NCI-H128 (cell line): ENCODE measurements at regions not wholly inside any gene's neighbourhood (a gene's known extent, or its start where the extent isn't known, plus 50 kb on each side); places are given as distances from the start of the nearest gene placed in this dataset.
"Not testable (repeated sequence)": the region's sequence is repeated elsewhere in the genome, so short reads cannot be mapped to it uniquely, and the experiment has no call there.

ENCODE experiments used
- DNase-seq: peaks from one replicate; lab custom pipeline; 2025; ENCODE audit not compliant: unreplicated experiment; lab: John Stamatoyannopoulos, UW

DNA sequence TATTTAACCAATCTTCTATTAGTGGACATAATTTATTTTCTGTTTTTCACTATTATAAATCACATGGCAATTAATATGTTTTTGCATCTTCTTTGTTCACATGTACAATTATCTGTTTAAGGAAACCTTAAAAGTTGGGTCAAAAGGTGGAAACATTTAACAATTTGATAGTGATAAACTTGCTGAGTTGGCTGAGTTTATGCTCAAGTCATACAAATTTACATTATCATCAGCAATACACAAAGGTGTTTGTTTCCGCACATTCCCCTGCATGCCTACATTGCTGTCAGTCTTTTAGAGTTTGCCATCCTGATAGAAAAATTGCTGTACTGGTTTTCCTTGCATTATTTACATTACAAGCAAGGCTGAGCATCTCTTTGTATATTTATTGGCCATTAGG lies 139.5 kb downstream of the KCNRG start:
- DNase-seq = no peak

DNA sequence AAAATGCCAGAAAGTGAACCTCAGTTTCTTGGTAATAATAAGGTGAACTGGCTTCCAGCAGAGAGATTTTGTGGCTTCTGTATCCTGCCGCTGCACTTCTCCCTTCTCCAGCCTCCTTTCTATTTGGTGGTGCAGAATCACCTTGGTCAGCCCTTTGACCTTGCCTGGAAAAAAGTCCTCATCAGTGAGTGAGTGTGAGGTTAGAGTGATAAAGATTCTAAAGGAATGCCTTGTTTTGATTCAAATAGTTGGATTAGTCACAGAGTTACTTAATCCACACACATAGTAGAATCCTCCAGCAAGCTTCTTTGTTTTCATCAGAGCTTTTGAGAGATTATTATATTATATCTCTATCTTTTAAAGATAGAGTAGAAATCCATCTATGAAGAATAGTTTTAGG lies 140.9 kb downstream of the KCNRG start:
- DNase-seq = no peak

DNA sequence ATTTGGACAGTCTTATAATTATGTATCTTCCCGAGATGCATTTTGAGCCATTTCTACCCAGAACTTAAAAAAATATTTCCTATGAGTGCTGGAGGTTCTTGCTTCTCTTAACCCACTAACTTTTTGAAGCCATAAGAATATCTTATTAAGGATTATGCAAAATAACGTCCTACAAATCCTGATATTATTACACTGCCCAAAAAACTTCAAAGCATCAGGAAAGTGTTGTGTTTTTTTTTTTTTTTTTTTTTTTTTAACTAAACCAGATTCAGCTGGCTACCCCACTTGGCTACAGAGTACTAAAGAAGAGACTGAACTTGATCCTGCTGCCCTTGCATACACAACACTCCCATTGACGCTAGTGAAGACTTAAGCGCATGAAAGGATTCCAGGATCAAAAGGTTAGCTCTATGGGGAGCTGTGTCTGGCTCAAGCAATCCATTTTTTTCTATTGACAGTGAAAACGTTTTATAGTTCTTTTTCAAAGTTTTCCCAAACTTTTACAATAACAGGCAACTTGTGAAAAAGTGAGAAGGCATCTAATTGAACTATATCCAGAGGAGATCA lies 141.4 kb downstream of the KCNRG start:
- DNase-seq = no peak

DNA sequence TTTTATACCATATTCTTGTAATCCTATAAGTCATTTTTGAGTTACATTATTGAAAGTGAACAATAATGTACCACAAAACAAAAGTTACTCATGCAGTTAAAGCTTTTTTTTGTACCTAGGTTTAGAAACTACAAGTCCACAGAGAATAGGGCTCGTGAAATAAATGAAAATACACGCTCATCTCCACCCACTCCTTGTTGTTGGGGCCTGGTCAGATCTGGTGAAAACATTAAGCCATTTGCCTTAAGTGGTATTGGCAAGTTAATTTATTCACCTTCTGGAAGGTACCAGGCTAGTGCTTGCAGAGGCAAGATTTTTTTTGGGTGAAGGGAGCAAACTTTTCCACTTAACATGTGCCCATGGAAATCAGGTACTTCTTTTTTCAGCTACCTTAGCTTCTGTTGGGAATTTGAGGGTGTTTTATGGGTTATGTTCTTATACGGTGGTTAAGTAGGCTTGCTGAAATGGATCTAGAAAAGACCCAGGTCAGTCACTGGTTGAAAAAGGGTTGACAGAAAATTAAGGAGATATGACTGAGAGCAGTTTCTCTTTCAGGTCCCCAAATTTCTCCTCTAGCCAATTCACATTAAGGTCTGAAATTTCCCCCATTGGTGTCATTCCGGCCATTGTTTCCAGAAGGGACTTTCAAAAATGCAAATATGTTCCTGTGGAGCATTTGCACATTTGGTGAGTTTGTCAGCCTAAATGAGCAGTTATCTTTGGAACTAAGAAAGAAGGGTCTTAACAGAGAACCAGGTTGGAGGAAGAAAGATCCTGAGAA lies 143.3 kb downstream of the KCNRG start:
- DNase-seq = no peak

DNA sequence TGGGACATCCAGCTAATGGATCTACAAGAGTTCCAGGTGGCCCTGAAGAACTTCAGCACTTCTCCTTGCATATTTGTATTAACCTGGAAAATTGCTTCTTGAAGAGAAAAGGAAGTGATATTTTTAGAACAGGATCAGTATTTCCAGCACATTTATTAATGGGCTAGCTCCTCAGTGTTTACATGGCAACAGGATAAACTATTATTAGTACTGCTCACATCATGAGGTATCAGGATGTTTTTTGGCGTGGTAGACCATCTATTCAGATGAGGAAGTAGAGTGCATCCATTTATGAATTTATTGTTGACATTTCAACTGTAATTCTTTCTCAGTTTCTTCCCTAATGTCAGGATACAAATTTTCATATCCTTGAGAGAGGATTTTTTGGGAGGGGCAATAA lies 144.4 kb downstream of the KCNRG start:
- DNase-seq = no peak

DNA sequence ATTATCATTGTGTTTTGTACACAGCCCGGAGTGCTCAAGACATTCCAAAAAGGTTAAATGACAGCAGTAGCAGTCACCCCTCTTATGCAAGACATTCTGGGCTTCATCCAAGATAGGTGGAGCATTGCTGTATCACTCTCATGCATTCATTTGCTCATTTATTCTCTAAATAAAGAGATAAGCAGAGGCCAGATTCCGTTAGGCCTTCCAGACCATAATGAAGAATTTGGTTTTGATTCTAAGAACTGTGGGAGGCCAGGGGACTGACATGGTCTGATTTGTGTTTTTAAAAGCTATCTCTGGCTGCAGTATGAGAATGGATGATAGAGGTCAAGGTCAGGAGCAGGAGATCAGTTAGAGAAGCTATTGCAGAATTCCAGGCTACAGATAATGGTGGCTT lies 145.8 kb downstream of the KCNRG start:
- DNase-seq = no peak

DNA sequence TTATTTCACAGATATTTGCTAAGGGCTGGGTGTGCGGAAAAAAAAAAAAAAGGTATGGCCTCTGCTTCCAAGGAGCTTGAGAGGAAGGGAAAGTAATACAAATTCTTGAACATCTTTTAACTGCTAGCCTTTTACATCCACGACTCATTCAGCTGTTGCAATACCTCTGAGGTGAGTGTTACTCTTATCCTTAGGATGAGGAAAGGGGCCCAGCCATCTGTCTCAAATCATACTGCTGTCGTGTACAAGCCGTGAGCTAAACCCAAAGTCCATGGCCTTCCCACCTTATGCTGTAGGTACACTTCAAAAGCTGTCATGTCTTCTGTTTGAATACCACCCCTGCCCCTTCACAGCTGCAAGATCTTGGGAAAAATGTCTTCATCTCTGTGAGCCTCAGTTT lies 146.8 kb downstream of the KCNRG start:
- DNase-seq = no peak

DNA sequence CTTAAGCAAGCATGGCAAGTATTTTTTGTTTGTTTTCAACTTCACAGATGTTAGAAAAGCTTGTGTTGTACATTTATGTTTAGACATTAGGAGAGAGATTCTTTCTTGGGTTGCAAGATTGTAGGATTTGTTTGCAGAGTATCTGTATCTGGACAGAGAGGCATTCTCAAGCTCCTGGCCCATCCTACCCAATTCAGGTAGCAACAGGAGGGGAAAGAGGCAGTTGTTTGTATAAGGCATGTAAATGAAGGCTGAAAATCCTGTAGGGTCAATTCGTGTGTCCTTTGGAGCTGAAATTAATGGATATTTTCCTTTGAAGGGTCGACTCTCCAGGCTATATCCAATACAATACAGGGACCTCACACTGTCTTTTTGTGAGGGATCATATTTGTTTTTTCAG lies 147.3 kb downstream of the KCNRG start:
- DNase-seq = no peak

DNA sequence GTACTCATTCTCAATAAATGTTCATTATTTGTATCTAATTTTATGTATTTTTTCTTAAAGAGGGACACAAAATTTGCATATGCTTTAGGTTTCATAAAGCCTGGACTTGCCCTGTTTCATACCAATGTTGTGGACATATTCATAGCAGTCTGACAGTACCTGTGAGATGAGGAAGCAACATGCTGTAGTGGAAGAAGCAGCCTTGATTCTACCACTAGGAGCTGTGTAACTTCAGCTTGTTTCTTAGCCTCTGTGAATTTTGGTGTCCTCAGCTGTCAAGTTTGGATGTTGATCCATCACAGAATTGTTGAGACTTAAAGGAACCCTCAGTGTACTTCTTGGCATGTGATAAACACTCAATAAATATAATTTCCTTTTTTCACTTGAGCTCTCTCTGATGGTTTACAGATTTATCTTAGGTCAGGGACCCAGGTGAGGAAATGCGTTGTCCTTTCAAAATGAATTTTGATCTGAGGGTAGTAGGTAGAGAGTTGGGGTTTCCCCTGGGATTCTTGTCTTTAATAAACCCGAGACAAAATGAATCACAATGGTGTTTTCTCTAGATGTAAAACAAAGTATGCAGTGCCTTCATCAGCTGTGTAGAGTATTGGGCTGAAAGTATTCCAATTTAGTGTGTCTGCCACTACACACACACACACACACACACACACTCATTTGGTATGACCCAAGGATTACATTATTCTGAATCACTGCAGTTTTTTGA lies 152.1 kb downstream of the KCNRG start:
- DNase-seq = no peak

DNA sequence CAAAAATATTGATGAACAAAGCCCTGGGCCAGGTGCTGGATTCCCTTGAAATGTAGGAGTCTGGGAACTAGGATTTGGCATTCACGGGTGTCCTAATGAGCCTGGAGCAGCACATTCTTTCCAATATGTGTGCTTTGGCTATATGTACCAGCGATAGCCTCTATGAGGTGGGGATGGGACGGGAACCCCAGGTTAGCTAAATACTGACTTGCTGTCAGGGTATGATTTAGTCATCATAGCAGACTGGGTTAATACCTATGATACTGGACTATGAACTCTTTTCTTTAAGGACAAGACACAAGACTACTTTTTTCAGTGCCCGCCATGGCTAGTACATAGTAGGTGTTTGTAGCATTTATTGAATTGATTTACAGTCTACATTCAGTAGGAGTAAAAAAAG lies 152.7 kb downstream of the KCNRG start:
- DNase-seq = no peak

DNA sequence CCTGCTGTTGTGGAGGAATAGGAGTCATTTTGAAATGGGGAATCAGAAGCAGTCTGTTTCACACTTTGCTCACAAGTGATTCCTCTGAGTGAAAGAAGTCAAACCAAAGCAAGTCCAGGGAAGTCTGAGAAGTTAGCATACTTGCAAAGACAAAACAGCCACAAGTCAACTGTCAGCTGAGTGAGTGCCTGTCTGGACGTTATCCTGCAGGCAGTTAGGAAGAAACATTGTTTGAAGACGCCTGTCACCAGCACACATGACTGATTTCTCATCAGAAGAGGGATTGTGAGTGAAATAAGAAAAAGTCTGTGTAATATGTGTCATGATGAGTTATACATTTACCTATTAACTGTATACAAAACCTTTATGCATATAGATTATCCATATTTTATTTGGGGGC lies 153.5 kb downstream of the KCNRG start:
- DNase-seq = no peak

DNA sequence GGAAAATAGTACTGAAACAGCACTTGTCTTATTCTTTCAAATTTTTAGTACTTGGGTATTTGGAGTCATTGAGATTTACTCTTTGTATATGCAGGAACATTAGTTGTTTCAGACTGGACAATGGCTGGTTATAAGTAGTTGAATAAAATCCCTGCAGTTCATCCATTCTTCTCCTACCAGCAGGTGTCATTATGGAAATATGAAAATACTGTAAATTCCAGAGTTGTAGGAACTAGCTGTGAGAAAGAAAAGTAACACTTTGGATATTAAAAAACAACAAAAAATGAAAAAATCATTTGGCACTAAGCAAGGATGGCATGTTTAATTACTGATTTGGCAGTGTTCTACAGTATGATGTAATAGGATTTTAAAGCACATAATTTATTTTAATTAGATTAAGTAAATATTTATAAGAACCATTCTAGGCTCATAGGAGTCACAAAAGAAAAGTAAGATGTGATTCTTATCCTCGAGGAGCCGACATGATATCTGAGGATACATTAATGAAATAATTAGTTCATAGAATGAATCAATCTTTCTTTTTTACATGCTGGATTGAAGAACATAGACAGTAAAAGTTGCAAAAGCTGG lies 155.3 kb downstream of the KCNRG start:
- DNase-seq = no peak

DNA sequence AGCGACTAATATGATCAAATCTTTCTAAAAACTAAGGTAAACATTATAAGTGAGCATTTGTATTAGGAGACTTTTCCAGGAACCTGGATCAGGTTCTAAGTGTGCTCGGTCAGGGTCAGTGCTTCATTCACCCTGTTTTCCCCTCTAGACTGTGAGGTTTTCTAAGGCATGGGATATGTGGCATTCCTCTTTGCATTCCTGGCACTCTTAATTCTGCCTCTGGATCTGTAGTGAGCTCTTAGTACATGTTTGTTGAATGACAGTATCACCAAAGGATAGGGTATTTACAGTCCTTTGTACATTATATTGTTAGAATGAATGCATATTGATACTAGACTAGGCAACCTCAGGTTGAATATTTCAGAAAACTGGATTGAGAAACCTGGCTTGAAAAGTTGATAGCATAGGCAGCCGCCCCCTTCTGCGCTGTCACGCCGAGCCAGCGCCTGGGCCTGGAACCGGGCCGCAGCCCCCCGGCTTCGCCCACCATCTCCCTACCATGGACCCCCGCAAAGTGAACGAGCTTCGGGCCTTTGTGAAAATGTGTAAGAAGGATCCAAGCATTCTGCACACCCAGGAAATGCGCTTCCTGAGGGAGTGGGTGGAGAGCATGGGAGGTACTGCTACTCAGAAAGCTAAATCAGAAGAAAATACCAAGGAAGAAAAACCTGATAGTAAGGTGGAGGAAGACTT lies 156.5 kb downstream of the KCNRG start:
- DNase-seq = no peak

DNA sequence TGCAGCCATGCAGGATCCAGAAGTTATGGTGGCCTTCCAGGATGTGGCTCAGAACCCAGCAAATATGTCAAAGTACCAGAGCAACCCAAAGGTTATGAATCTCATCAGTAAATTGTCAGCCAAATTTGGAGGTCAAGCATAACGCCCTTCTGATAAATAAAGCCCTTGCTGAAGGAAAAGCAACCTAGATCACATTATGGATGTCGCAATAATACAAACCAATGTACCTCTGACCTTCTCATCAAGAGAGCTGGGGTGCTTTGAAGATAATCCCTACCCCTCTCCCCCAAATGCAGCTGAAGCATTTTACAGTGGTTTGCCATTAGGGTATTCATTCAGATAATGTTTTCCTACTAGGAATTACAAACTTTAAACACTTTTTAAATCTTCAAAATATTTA lies 157.8 kb downstream of the KCNRG start:
- not testable (repeated sequence) for DNase-seq

DNA sequence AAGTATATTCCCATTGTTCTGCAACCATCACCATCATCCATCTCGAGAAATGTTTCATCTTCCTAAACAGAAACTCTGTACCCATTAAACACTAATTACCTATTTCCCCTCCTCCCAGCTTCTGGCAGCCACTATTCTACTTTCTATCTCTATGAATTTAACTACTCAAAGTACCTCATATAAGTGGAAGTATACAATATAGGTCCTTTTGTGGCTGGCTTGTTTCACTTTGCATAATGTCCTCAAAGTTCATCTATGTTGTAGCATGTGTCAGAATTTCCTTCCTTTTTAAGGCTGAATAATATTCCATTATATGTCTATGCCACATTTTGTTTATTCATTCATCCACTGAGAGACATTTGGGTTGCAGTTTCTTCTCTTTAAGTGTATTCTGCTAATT lies 159.4 kb downstream of the KCNRG start:
- no peak for DNase-seq

DNA sequence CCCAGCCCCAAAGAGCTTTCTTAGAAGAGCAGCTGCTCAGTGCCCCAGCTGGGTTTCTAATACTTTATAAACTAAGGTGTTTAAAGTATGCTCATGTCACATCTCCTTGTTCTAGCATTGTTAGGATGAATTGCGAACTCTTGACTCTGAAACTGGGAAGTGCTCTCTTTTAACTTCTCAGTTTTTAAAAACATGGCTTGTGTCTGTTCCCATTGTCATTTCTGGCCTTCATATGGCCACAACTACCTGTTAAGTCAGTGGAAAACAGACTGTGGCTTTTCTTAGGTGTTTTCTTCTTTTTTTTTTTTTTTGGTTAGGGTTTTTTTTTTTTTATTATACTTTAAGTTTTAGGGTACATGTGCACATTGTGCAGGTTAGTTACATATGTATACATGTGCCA lies 164.7 kb downstream of the KCNRG start:
- DNase-seq = no peak

DNA sequence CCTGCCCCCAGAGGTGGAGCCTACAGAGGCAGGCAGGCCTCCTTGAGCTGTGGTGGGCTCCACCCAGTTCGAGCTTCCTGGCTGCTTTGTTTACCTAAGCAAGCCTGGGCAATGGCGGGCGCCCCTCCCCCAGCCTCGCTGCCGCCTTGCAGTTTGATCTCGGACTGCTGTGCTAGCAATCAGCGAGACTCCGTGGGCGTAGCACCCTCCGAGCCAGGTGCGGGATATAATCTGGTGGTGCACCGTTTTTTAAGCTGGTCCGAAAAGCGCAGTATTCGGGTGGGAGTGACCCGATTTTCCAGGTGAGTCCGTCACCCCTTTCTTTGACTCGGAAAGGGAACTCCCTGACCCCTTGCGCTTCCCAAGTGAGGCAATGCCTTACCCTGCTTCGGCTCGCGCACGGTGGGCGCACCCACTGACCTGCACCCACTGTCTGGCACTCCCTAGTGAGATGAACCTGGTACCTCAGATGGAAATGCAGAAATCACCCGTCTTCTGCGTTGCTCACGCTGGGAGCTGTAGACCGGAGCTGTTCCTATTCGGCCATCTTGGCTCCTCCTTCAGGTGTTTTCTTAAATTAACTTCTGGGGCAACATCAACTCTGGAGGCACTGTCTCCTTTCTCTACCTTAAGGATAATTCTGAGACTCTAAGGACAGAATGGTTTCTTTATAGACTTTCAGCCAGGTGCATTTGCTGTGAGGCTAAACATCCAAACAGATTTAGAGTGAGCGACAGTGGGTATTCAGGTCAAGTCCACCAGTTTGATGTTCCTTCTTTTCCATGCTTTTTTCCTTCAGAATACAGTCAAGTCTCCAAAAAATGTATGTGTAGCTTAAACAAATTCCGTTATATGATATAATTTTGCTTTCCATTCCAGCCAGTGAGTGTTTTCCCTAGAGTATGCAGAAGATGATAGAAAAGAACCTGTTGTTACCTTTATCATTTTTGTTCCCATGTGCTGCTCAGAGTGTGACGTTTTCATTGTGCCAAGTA lies 170.8 kb downstream of the KCNRG start:
- DNase-seq = not testable (repeated sequence)

DNA sequence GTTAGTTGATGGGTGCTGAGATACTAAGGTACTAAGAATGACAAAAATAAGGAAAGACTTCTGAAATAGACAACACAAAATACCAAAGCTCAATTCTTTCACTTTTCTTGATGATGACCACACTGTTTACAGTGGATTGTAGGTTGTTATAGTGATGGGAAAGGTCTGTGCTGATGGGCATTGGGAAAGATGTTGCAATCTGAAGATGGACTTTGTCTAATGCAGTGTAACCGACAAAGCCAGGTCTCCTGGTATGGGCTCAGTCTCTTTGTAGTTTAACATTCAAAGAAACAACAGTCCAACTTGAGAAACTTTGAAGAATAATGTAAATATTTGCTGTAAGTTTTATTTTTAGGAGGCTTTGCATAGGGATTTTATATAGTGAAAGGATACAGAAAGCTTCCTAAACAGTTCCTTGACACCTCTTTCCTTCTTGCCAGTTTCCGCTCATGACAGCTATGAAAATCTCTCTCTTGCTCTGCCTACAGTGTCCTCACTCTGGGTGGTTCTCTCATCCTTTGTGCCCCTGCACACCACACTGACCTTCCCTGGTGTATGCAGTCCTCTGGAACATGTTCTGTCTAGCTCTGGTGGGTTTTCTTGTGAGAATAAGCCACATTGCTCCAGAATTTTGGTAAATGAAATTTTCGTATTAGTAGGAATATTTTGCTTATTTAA lies 172.2 kb downstream of the KCNRG start:
- no peak for DNase-seq

DNA sequence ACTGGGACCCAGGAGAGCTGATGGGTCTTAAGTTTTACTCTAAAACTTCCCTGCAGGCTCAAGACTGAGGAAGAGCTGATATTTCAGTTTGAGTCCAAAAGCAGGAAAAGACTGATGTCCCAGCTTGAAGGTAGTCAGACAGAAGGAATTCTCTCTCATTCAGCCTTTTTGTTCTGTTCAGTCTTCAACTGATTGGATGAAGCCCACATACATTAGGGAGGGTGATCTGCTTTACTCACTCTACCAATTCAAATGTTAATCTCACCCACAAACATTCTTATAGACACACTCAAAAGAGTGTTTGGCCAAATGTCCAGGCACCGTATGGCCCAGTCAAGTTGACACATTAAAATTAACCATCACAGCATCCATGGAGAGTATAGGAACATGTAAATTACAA lies 173.5 kb downstream of the KCNRG start:
- DNase-seq = no peak

DNA sequence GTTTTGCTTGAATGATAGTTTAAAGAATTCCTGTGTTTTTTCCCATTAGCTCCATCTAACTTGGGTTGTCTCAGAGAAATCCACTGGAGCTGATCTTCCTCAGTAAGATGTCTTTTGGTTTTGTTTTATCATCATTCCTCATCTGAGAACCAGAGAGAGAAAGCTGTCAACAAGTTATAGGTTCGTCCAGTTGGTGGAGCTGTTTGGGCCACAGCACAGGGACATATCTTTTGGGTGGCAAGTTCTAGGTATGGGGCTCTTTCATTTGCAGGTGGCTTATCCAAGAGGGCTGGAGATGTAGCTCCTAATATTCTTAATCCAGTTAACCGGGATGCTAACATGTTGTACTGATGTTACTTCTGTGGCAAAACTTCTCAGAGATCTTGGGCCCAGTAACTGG lies 174.2 kb downstream of the KCNRG start:
- no peak for DNase-seq
